Fibroblast of the aortic adventitia (primary cell): ENCODE measurements at regions not wholly inside any gene's neighbourhood (a gene's known extent, or its start where the extent isn't known, plus 50 kb on each side); places are given as distances from the start of the nearest gene placed in this dataset.

Experiments used
- DNase-seq: peaks from one replicate; pipeline ENCODE4 v3.0.0-alpha.2; 2010; ENCODE audit warnings: low read depth
- H3K4me3 ChIP-seq: 2 replicates; pipeline ENCODE4 v1.5.1; 2011; ENCODE audit warnings: low read depth, mild to moderate bottlenecking, control low read depth, low read length, moderate library complexity
- CTCF ChIP-seq: IDR thresholded peaks from 2 replicates; pipeline ENCODE4 v1.5.1; 2011; ENCODE audit warnings: mild to moderate bottlenecking, low read length, control low read depth, inconsistent platforms; ENCODE audit not compliant: insufficient read depth

GRCh38 chr10:90321132-90321816 is 536.6 kb downstream of the HTR7 start:
- no peak overlapping the region for H3K4me3 ChIP-seq
- no peak for TF ChIP-seq CTCF
- peak; percentile 56 for DNase-seq

GRCh38 chr10:90326498-90327267 is 531.2 kb downstream of the HTR7 start:
- DNase-seq = peak; percentile 47

GRCh38 chr10:90327611-90328010 is 530.2 kb downstream of the HTR7 start:
- TF ChIP-seq CTCF = no peak
- no peak overlapping the region for H3K4me3 ChIP-seq
- no peak for DNase-seq

More at GRCh38 chr10:90326498-90327267, 531.2 kb downstream of the HTR7 start:
- TF ChIP-seq CTCF = no peak
- H3K4me3 ChIP-seq = no peak overlapping the region

GRCh38 chr10:90328459-90328858 is 529.4 kb downstream of the HTR7 start:
- no peak overlapping the region for H3K4me3 ChIP-seq
- DNase-seq = no peak
- TF ChIP-seq CTCF = no peak

GRCh38 chr10:90328896-90329295 is 528.9 kb downstream of the HTR7 start:
- no peak overlapping the region for H3K4me3 ChIP-seq
- no peak for DNase-seq
- TF ChIP-seq CTCF = no peak

GRCh38 chr10:90337316-90337715 is 520.5 kb downstream of the HTR7 start:
- TF ChIP-seq CTCF = no peak
- DNase-seq = no peak
- no peak overlapping the region for H3K4me3 ChIP-seq
